ENCODE measurements at regions not wholly inside any gene's neighbourhood (a gene's known extent, or its start where the extent isn't known, plus 50 kb on each side); places are given as distances from the start of the nearest gene placed in this dataset.

DNA sequence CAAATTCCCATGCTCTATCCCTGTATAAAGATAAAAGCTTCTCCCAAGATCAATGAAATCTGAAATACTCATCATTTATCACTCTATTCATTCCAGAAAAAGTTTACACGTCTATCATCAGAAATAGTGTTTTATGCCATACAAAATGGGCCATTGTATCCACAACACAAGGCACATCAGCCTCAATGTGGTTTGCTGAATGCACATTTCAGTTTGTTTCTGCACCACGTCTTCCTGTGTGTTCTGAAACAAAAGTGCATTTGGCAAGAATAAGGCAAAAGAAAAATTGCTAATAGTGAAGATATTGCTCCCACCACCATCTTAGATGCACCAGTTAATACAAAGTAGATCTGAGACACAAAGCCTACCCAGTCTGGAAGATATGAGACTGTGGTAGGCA is 89.6 kb upstream of the ETS2 start:
- H3K9me3 ChIP-seq (ENCODE audit: control insufficient read depth, insufficient read depth, low read depth, low read length) = no peaks in the 10 kb centered on the region
- H4K20me1 ChIP-seq (ENCODE audit: control insufficient read depth, extremely low read depth, insufficient read depth, low read length) = no peaks in the 10 kb centered on the region
- H3K36me3 ChIP-seq (ENCODE audit: control insufficient read depth, insufficient read depth, low read length) = no peaks in the 10 kb centered on the region
- peaks cover 3% of the 10 kb centered on the region for H3K27me3 ChIP-seq (ENCODE audit: control insufficient read depth, insufficient read depth, low read length)
- no peak overlapping the region for H3K4me3 ChIP-seq (replicated peaks in 1 of 4; ENCODE audit: control extremely low read depth in 1 of 4, insufficient read depth in 1 of 4, low read depth in 3 of 4, low read length in 4 of 4)
- no peak for DNase-seq (ENCODE audit: low read depth in 2 of 2)
- no peak for TF ChIP-seq EZH2 (IDR thresholded peaks at IDR 0.05; ENCODE audit: low read length, missing control alignments)
- TF ChIP-seq, protein P1, sequence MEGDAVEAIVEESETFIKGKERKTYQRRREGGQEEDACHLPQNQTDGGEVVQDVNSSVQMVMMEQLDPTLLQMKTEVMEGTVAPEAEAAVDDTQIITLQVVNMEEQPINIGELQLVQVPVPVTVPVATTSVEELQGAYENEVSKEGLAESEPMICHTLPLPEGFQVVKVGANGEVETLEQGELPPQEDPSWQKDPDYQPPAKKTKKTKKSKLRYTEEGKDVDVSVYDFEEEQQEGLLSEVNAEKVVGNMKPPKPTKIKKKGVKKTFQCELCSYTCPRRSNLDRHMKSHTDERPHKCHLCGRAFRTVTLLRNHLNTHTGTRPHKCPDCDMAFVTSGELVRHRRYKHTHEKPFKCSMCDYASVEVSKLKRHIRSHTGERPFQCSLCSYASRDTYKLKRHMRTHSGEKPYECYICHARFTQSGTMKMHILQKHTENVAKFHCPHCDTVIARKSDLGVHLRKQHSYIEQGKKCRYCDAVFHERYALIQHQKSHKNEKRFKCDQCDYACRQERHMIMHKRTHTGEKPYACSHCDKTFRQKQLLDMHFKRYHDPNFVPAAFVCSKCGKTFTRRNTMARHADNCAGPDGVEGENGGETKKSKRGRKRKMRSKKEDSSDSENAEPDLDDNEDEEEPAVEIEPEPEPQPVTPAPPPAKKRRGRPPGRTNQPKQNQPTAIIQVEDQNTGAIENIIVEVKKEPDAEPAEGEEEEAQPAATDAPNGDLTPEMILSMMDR (conservative IDR thresholded peaks at IDR 0.05 in 1 of 2, IDR thresholded peaks at IDR 0.05 in 1 of 2; ENCODE audit: low read depth in 1 of 2, low read length in 2 of 2) = no peak
- no peak overlapping the region for H3K4me2 ChIP-seq (ENCODE audit: extremely low read depth, insufficient read depth, low read length)
- no peaks in the 10 kb centered on the region for H3K79me2 ChIP-seq (ENCODE audit: control insufficient read depth, insufficient read depth, low read length)
- no peak overlapping the region for H3K9ac ChIP-seq (ENCODE audit: insufficient read depth, low read length)
- H3K27ac ChIP-seq (ENCODE audit: insufficient read depth, low read length) = no peak overlapping the region
- H2AFZ ChIP-seq (ENCODE audit: low read length) = no peak overlapping the region
- H3K4me1 ChIP-seq (ENCODE audit: control insufficient read depth, extremely low read depth, insufficient read depth, low read length) = no peaks in the 10 kb centered on the region

GRCh38 chr21:38716942-38717341 is 88.8 kb upstream of the ETS2 start:
- H3K4me3 ChIP-seq (replicated peaks in 1 of 4; ENCODE audit: control extremely low read depth in 1 of 4, insufficient read depth in 1 of 4, low read depth in 3 of 4, low read length in 4 of 4) = no peak overlapping the region

GRCh38 chr21:38718481-38718880 is 87.2 kb upstream of the ETS2 start:
- Histone ChIP-seq H3K27me3 (ENCODE audit: control insufficient read depth, insufficient read depth, low read length) (peaks cover 3% of the 10 kb centered on the region), H3K4me2 (ENCODE audit: extremely low read depth, insufficient read depth, low read length) (no peak overlapping the region), H3K9ac (ENCODE audit: insufficient read depth, low read length) (no peak overlapping the region), H4K20me1 (ENCODE audit: control insufficient read depth, extremely low read depth, insufficient read depth, low read length) (no peaks in the 10 kb centered on the region), H2AFZ (ENCODE audit: low read length) (no peak overlapping the region), H3K9me3 (ENCODE audit: control insufficient read depth, insufficient read depth, low read depth, low read length) (no peaks in the 10 kb centered on the region), H3K4me3 (replicated peaks in 1 of 4; ENCODE audit: control extremely low read depth in 1 of 4, insufficient read depth in 1 of 4, low read depth in 3 of 4, low read length in 4 of 4) (no peak overlapping the region), H3K79me2 (ENCODE audit: control insufficient read depth, insufficient read depth, low read length) (no peaks in the 10 kb centered on the region), H3K36me3 (ENCODE audit: control insufficient read depth, insufficient read depth, low read length) (no peaks in the 10 kb centered on the region), H3K27ac (ENCODE audit: insufficient read depth, low read length) (no peak overlapping the region), H3K4me1 (ENCODE audit: control insufficient read depth, extremely low read depth, insufficient read depth, low read length) (no peaks in the 10 kb centered on the region)
- no peak for TF ChIP-seq EZH2 (IDR thresholded peaks at IDR 0.05; ENCODE audit: low read length, missing control alignments)
- TF ChIP-seq, protein P1 (conservative IDR thresholded peaks at IDR 0.05 in 1 of 2, IDR thresholded peaks at IDR 0.05 in 1 of 2; ENCODE audit: low read depth in 1 of 2, low read length in 2 of 2) = no peak
- no peak for DNase-seq (ENCODE audit: low read depth in 2 of 2)

More at GRCh38 chr21:38716942-38717341, 88.8 kb upstream of the ETS2 start:
- Histone ChIP-seq H3K4me2 (ENCODE audit: extremely low read depth, insufficient read depth, low read length) (no peak overlapping the region), H3K79me2 (ENCODE audit: control insufficient read depth, insufficient read depth, low read length) (no peaks in the 10 kb centered on the region), H3K9ac (ENCODE audit: insufficient read depth, low read length) (no peak overlapping the region), H4K20me1 (ENCODE audit: control insufficient read depth, extremely low read depth, insufficient read depth, low read length) (no peaks in the 10 kb centered on the region), H3K27me3 (ENCODE audit: control insufficient read depth, insufficient read depth, low read length) (peaks cover 3% of the 10 kb centered on the region), H3K27ac (ENCODE audit: insufficient read depth, low read length) (no peak overlapping the region), H3K4me1 (ENCODE audit: control insufficient read depth, extremely low read depth, insufficient read depth, low read length) (no peaks in the 10 kb centered on the region), H3K9me3 (ENCODE audit: control insufficient read depth, insufficient read depth, low read depth, low read length) (no peaks in the 10 kb centered on the region), H3K36me3 (ENCODE audit: control insufficient read depth, insufficient read depth, low read length) (no peaks in the 10 kb centered on the region), H2AFZ (ENCODE audit: low read length) (no peak overlapping the region)
- TF ChIP-seq, protein P1 (conservative IDR thresholded peaks at IDR 0.05 in 1 of 2, IDR thresholded peaks at IDR 0.05 in 1 of 2; ENCODE audit: low read depth in 1 of 2, low read length in 2 of 2) = no peak
- TF ChIP-seq EZH2 (IDR thresholded peaks at IDR 0.05; ENCODE audit: low read length, missing control alignments) = no peak
- DNase-seq (ENCODE audit: low read depth in 2 of 2) = peak in 1 of 2 donors; percentile 48

Measured in fibroblast of lung (primary cell).